GM12878 (cell line): ENCODE measurements at regions not wholly inside any gene's neighbourhood (a gene's known extent, or its start where the extent isn't known, plus 50 kb on each side); places are given as distances from the start of the nearest gene placed in this dataset.

ENCODE experiments used
- ATAC-seq: fragments of 200-7000 bp; cut with Tn5 transposase; 3 replicates; pipeline ENCODE4 v1.9.1; 2020; ENCODE audit warnings: mild to moderate bottlenecking, moderate library complexity
- BruUV-seq: library from RNA; stranded (reverse); fragments of 400-500 nt; replicated peaks from 2 replicates; lab custom pipeline; 2021; lab: Mats Ljungman, UMichigan
- CTCF ChIA-PET: fragments of 300-600 bp; sonication (Branson Sonifier 250); formaldehyde crosslinking; extraction: SDS; loops from one replicate; lab custom pipeline; 2021; ENCODE audit warnings: inconsistent platforms; lab: Yijun Ruan, JAX
- POLR2A ChIA-PET: fragments of 350-600 bp; formaldehyde crosslinking; extraction: SDS; loops from one replicate; lab custom pipeline; 2021; ENCODE audit warnings: inconsistent platforms; lab: Charles Lee
- RAD21 ChIA-PET: fragments of 300-600 bp; sonication (Branson Sonifier 250); formaldehyde crosslinking; loops from one replicate; lab custom pipeline; 2023; ENCODE audit warnings: antibody characterized with exemption; ENCODE audit not compliant: unreplicated experiment; lab: Charles Lee
- SMC1A ChIA-PET: fragments of 300-600 bp; sonication (Branson Sonifier 250); formaldehyde crosslinking; loops from one replicate; lab custom pipeline; 2023; ENCODE audit not compliant: unreplicated experiment, uncharacterized antibody; lab: Charles Lee
- DNase-seq: peaks from one replicate; pipeline ENCODE4 v3.0.0-alpha.2; 2011; ENCODE audit warnings: low read depth, low spot score
- FAIRE-seq: peaks from 3 replicates; lab custom pipeline; 2011; peaks lifted over from hg19 to GRCh38; lab: Jason Lieb, UNC
- H2AFZ ChIP-seq: 2 replicates; pipeline ENCODE4 v1.6.0; 2011; ENCODE audit warnings: low read depth, low read length, control low read depth; ENCODE audit not compliant: control insufficient read depth
- H3K27ac ChIP-seq: 2 replicates; pipeline ENCODE4 v1.5.1; 2011; ENCODE audit warnings: control low read depth; ENCODE audit not compliant: control insufficient read depth, insufficient read depth
- H3K27me3 ChIP-seq, 2 experiments: replicated peaks in 1 of 2; 2 replicates each; pipeline versions ENCODE4 v1.6.0 to v1.6.1; 2011; ENCODE audit warnings: low read length in 1 of 2; ENCODE audit not compliant: control insufficient read depth in 2 of 2, insufficient read depth in 2 of 2
- H3K36me3 ChIP-seq, 2 experiments: 2 replicates each; pipeline ENCODE4 v1.5.1; 2011; ENCODE audit warnings: low read length in 1 of 2; ENCODE audit not compliant: control insufficient read depth in 2 of 2, insufficient read depth in 2 of 2
- H3K4me1 ChIP-seq: 2 replicates; pipeline ENCODE4 v1.6.1; 2011; ENCODE audit warnings: mild to moderate bottlenecking, low read length, moderate library complexity, mixed read lengths; ENCODE audit not compliant: control insufficient read depth, insufficient read depth
- H3K4me2 ChIP-seq: 2 replicates; pipeline ENCODE4 v1.6.0; 2011; ENCODE audit warnings: control low read depth; ENCODE audit not compliant: control insufficient read depth, insufficient read depth
- H3K4me3 ChIP-seq: fragments of 200-600 bp; sonication (generic); 2 replicates; pipeline ENCODE4 v1.5.1; 2016
- H3K79me2 ChIP-seq: 2 replicates; pipeline ENCODE4 v1.6.0; 2011; ENCODE audit warnings: low read length; ENCODE audit not compliant: control insufficient read depth, insufficient read depth
- H3K9ac ChIP-seq: 2 replicates; pipeline ENCODE4 v1.8.0; 2011; ENCODE audit warnings: low read length, control low read depth, mixed read lengths; ENCODE audit not compliant: control insufficient read depth, insufficient read depth
- H3K9me3 ChIP-seq: replicated peaks from 3 replicates; pipeline ENCODE4 v1.5.1; 2011; ENCODE audit warnings: mild to moderate bottlenecking, low read length; ENCODE audit not compliant: control insufficient read depth, insufficient read depth
- H4K20me1 ChIP-seq: 2 replicates; pipeline ENCODE4 v1.6.0; 2011; ENCODE audit not compliant: control insufficient read depth, insufficient read depth
- DPF2 ChIP-seq: fragments of 450-650 bp; IDR thresholded peaks from 2 replicates; pipeline ENCODE4 v1.6.1; 2017; ENCODE audit warnings: mild to moderate bottlenecking
- FOXM1 ChIP-seq: IDR thresholded peaks from 2 replicates; pipeline ENCODE4 v1.6.1; 2012; ENCODE audit warnings: low read depth, mild to moderate bottlenecking, inconsistent platforms, low read length, moderate library complexity
- GATAD2B ChIP-seq: fragments of 450-650 bp; conservative IDR thresholded peaks from 2 replicates; pipeline ENCODE4 v1.6.1; 2017; ENCODE audit warnings: low read depth, mild to moderate bottlenecking, moderate library complexity
- NRF1 ChIP-seq: conservative IDR thresholded peaks from 2 replicates; pipeline ENCODE4 v1.6.1; 2011; ENCODE audit warnings: mild to moderate bottlenecking, low read depth, low read length, improper control_type of control experiment
- PAX8 ChIP-seq: fragments of 450-650 bp; IDR thresholded peaks from 2 replicates; pipeline ENCODE4 v1.6.1; 2017; ENCODE audit warnings: mild to moderate bottlenecking, moderate library complexity
- POU2F2 ChIP-seq: IDR thresholded peaks from 3 replicates; pipeline ENCODE4 v1.6.1; 2011; ENCODE audit warnings: low read depth, mild to moderate bottlenecking, low read length, borderline replicate concordance
- RAD21 ChIP-seq: IDR thresholded peaks from 2 replicates; pipeline ENCODE4 v1.6.1; 2011; ENCODE audit warnings: mild to moderate bottlenecking, low read depth, low read length, moderate library complexity; ENCODE audit not compliant: insufficient read depth
- RAD51 ChIP-seq: fragments of 450-650 bp; IDR thresholded peaks from 2 replicates; pipeline ENCODE4 v1.6.1; 2016; ENCODE audit warnings: moderate library complexity, mild to moderate bottlenecking, inconsistent platforms
- RB1 ChIP-seq: fragments of 450-650 bp; formaldehyde crosslinking; IDR thresholded peaks from 2 replicates; pipeline ENCODE4 v1.6.1; 2017; ENCODE audit warnings: mild to moderate bottlenecking, borderline replicate concordance
- RBBP5 ChIP-seq: fragments of 200-600 bp; sonication (generic); conservative IDR thresholded peaks from 2 replicates; pipeline ENCODE4 v1.6.1; 2016
- SREBF2 ChIP-seq: IDR thresholded peaks from 2 replicates; pipeline ENCODE4 v1.6.1; 2012; ENCODE audit warnings: mild to moderate bottlenecking, low read length
- STAT3 ChIP-seq: IDR thresholded peaks from 2 replicates; pipeline ENCODE4 v1.6.1; 2011; ENCODE audit warnings: low read depth, low read length, improper control_type of control experiment
- SUPT20H ChIP-seq: IDR thresholded peaks from 2 replicates; pipeline ENCODE4 v1.6.1; 2011; ENCODE audit warnings: low read depth, mild to moderate bottlenecking, low read length, moderate library complexity, borderline replicate concordance; ENCODE audit not compliant: control insufficient read depth
- TARDBP ChIP-seq: IDR thresholded peaks from 2 replicates; pipeline ENCODE4 v1.6.1; 2016; ENCODE audit warnings: borderline replicate concordance
- ZSCAN29 ChIP-seq: fragments of 450-650 bp; IDR thresholded peaks from 2 replicates; pipeline ENCODE4 v1.6.1; 2017; ENCODE audit warnings: mild to moderate bottlenecking, moderate library complexity
- WGBS: methylation state at CpG from one replicate; pipeline ENCODE4 v1.1.6; 2016; ENCODE audit warnings: low lambda C conversion rate; ENCODE audit not compliant: insufficient replicate concordance, insufficient coverage; ENCODE audit errors: missing lambda C conversion rate; 5-methylcytosine and 5-hydroxymethylcytosine counted together
- in situ Hi-C: fragments of 300-500 bp; cut with MboI; formaldehyde crosslinking; loops from 9 replicates; pipeline ENCODE4 v1.14.3; 2018; ENCODE audit warnings: mixed read lengths
- intact Hi-C: fragments of 100-400 bp; cut with micrococcal nuclease; formaldehyde crosslinking; loops from one replicate; pipeline ENCODE4 v1.14.2; 2022; ENCODE audit not compliant: unreplicated experiment

- no peak for FAIRE-seq
- Histone ChIP-seq H3K4me3 (no peak overlapping the region), H3K27me3 (no peaks in the 10 kb centered on the region), H4K20me1 (no peaks in the 10 kb centered on the region), H3K4me1 (no peaks in the 10 kb centered on the region), H3K9me3 (no peaks in the 10 kb centered on the region; the same call in 2 of the 3 replicates), H3K4me2 (no peak overlapping the region), H3K27ac (no peak overlapping the region), H3K79me2 (no peaks in the 10 kb centered on the region), H2AFZ (no peak overlapping the region), H3K9ac (no peak overlapping the region), H3K36me3 (no peaks in the 10 kb centered on the region)
- in situ Hi-C loops, result no loop called here
- CTCF ChIA-PET, result interaction anchor here (0.6 to 1.6 kb wide), 7 partner anchors 42 to 142 kb away, joined by 3 to 7 read pairs (median 3); no protein-coding TSS in a partner anchor
- DNase-seq, result no peak
- WGBS, result 13% methylated on average over 5 of the region's 5 CpGs
- BruUV-seq, result no TSS peak
- RAD21 ChIA-PET, result no interaction called here
- ATAC-seq, result no peak
- no peak for TF ChIP-seq RB1
- TF ChIP-seq RAD51, result peak; percentile 16; the same call in 1 of the 2 replicates
- SMC1A ChIA-PET, result interaction anchor here (0.6 to 0.7 kb wide), 2 partner anchors 55 to 200 kb away, joined by 3 read pairs; no protein-coding TSS in a partner anchor
- POLR2A ChIA-PET, result no interaction called here
- intact Hi-C loops, result no loop called here
These were observed 85.6 kb upstream of the FMN2 start for GRCh38 chr1:240005997-240006650.

DNA sequence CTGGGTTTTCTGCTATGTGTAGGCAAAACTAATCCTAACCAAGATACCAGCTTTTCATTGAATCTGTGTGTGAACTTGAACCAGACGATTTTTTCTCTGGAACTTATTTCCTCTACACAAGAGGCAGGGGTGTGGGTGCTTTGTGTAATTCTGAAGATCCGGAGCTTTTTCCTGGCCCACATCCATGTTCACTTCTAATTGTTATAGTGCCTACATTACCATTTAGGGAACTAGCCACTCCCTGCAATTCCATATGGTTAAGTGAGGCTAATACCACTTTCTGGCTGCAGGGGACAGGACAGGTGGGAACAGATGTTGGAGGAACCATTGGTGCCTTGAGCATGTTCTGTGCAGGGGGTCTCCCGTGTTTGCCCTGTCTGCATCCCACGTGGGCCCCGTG lies 83.4 kb upstream of the FMN2 start:
- Histone ChIP-seq H3K9ac (no peak overlapping the region), H3K36me3 (no peaks in the 10 kb centered on the region), H3K79me2 (no peaks in the 10 kb centered on the region), H2AFZ (no peak overlapping the region), H3K9me3 (no peaks in the 10 kb centered on the region), H3K27me3 (no peaks in the 10 kb centered on the region), H3K4me1 (no peaks in the 10 kb centered on the region), H3K4me3 (no peak overlapping the region), H3K27ac (no peak overlapping the region), H3K4me2 (no peak overlapping the region), H4K20me1 (no peaks in the 10 kb centered on the region)
- ChIA-PET SMC1A (no interaction called here), CTCF (no interaction called here), POLR2A (no interaction called here), RAD21 (no interaction called here)
- 13% methylated on average over 5 of the region's 5 CpGs for WGBS
- DNase-seq (no peak), FAIRE-seq (no peak), ATAC-seq (no peak)
- no TSS peak for BruUV-seq
- intact Hi-C loops (no loop called here), in situ Hi-C loops (no loop called here)
- TF ChIP-seq STAT3 (no peak), PAX8 (no peak), GATAD2B (no peak), FOXM1 (no peak), DPF2 (no peak), ZSCAN29 (no peak), SREBF2 (no peak), RBBP5 (no peak), POU2F2 (no peak), TARDBP (no peak), SUPT20H (no peak), RAD21 (no peak), NRF1 (no peak)
